NCI-H748 (cell line): ENCODE measurements at regions not wholly inside any gene's neighbourhood (a gene's known extent, or its start where the extent isn't known, plus 50 kb on each side); places are given as distances from the start of the nearest gene placed in this dataset.
A peak's percentile ranks its signal among the peaks of the same experiment; 100 is the strongest.

Source experiments
- DNase-seq: peaks from one replicate; lab custom pipeline; 2025; ENCODE audit not compliant: unreplicated experiment; lab: John Stamatoyannopoulos, UW

DNA sequence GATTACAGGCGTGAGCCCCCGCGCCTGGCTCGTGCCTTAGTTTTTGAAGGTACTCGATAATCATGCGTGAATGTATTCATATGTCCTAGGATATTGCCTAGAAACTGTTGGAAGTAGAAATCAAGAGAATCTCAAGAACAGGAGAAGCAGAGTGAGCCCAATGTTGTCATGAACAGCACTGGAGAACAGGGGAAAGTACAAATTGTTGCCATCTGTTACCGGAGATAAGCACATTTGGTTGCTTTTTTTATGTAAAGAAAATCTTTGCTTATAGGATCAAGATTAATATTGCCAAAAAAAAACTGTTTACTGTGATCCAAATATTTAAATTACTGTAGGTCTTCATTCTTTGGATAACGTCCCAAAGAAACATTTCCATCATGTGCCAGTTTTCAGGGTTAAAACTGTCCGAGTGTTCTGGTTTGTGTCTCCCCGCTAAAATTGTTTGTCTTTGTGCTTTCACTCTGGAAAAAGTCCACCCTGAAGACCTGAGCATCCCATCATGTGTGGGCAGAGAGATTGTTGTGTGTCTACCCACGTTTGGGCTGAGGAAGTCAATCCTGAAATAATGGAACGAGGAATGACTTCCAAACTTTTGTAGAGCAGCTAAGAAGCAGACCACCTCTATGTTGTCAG lies 95.7 kb upstream of the CELF2 start:
- DNase-seq = no peak

DNA sequence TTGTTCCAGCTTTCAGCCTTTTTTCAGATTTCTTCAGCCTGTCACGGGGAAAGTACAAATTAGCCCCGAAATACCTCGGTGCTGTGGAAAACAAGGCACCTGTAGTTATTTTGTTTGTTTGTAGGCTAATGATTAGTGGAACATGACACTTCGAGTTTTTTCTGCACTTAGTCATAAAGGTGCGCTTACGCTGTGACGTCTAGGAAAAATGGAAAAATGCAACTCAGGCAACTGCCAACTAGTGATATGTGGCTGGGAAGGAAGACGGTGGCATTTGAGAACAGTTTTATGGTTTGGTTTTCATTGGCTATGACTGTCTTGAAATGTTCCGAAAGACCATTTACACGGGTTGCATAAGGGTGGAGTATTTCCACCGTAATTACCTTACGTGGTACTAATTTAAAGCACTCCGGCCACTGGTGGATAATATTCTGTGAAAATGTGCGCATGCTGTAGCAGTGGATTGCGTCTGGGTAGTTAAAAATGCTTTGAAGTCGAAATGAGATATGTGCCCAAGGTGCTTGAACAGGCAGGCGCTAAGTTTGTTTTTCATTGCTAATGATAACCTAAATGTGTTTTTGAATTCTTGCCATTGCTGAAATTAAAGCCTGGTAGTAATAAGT lies 94.5 kb upstream of the CELF2 start:
- no peak for DNase-seq

DNA sequence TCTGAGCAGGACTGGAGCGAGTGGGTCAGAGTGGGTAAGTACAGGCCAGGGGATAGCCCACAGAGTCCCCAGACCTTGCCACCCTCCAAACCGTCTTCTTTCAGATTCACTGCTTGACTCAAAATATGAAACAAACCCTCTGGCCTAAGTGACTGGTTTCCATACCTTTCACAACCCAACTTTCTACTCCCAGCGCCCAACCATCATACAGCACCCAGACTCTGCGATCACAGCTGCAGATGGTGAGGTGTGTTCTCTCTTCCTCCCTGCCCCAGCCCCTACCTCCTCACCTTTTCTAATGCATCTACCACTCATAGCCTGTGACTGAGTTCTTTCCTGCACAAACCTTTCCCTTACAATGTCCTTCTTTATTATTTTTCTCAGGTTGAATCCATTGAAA lies 92.0 kb upstream of the CELF2 start:
- DNase-seq = no peak

DNA sequence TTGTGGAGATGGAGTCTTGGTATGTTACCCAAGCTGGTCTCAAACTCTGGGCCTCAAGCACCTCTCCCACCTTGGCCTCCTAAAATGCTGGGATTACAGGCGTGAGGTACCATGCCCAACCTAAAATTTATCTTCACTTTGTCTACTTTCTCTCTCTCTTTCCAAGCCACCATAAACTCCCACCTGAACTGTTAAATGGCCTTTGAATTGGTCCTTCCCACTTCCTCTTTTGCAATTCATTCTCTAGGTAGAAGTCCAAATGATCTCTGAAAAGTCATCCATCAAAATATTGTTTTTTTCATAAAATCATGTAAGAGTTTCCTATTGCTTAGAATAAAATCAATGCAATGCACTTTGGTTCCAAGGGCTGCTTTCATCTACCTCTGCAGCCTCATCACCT lies 90.1 kb upstream of the CELF2 start:
- no peak for DNase-seq

DNA sequence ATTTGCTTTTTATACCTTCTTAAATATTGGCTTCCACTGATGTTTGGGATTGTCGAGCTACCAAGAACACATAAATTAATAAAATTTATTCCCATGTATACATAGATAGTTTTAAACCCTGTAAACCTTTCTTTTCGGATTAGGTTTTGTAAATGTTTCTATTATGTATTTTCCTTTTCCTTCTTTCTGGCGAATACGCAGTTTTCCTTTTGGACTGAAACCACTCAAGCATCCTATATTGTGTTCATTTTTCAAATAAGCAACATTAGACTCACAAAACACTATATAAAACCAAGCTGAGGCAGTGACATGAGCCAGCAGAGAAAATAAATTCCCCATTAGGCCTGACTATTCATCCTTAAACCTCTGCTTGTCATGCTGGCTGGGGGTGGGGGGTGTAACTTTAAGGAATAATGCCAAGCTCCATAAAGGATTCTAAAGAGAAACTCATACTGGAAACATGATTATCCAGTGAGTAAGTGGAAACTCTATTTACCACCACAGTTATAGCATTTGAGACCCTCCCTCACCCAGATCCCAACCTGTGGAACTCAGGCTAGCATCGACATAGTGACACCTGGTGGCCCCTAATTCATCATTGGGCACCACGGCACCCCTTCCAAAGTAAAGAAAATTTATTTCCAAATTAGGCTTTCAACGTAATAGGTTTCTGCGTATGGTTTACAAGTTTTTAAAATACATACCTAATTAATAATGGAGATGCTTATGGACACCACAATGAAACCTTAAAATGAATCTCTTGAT lies 86.5 kb upstream of the CELF2 start:
- no peak for DNase-seq

DNA sequence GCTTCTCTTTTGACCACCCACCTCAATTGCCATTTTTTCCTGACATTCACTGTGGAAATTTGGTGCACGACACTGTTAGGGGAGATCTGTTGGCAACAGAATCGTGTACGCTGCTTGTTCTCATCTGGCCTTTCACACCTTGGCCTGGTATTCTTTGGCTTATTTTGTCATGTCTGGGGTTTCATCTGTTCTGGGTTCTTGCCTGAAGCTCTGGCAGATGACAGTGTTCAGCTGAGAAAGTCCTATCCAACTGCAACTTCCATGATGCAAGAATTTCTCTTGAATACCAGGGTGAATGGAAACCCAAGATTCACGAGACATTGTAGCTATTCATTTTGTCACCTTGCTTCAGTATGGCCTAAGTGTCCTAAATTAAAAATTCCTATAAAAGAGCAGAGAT lies 82.6 kb upstream of the CELF2 start:
- DNase-seq = no peak

DNA sequence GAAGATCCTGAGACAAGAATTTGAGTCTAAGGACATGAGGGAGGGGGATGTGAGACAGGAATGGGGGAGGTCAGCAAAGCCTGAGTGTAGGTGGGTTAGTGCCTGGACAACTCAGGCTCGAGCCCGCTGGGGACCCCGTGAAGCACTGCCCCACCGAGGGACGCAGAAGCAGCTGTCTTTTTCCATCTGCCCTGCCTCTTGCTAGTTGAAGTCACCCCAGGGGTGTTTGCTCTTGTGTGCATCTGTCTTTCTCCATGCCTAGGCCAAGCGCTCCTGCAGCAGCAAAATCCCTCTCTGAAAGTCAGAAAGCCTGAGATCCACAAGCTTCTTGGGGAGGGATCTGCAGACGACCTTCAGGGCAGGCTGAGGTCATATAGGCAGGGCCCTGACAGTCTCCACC lies 79.0 kb upstream of the CELF2 start:
- no peak for DNase-seq

DNA sequence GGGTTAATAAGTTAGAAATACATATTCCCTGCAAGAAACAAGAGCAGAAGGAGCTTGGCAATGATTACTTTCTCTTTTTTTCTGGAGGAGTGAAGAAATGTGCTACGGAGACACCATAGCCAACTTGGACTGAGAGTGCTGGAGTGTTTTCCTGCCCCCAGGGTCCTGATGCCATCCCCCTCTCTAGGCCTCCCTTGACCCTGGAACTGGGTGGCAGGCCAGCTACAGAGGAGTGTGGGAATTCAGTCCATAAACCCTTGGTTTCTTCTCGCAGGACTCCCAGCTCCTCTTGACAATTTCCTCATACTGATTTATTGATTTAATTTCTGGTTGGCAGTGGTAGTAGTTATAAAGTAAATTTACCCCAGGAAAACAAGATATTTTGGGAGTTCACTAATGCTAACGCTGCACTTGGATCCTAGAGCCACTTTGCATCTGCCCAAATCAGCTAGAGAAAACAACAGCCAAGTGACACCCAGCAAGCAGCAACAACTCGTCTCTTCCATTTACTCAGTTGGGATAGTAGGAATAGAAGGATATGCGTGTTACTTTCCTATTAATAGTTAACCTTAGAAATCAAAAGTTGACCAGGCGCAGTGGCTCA lies 76.4 kb upstream of the CELF2 start:
- DNase-seq = no peak

DNA sequence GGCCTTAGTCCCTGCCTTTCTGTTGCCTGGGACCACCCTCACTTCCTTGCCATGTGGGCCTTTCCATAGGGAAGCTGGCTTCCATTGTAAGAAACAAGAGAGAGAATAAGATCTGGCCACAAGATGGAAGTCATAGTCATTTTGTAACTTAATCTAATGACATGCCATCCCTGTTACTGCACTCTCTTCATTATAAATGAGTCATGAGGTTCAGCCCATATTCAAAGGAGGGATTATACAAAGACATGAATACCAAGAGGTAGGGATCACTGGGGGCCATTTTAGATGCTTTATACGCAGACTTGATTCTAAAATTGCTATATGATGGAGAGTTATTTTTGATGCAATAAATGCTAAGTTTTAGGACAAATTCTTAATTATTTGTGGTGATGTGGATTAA lies 75.2 kb upstream of the CELF2 start:
- no peak for DNase-seq

DNA sequence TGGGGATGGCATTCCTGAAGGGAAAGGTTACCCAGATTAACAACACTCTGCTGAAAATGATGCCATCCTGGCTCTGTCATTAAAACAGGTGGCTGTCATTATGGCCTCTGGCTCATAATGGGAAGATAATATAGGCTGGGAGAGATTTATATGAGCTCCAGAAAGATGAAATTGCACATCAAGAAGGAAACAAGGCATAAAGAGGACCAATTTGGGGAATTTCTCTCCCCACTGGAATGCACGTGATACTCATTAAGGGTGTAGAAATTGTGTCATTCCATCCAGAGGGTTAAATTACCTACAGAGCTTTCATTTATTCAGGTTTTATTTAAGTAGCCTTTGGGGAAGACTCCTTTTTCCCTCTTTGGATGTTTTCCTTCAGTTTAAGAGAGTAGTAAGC lies 71.6 kb upstream of the CELF2 start:
- no peak for DNase-seq

DNA sequence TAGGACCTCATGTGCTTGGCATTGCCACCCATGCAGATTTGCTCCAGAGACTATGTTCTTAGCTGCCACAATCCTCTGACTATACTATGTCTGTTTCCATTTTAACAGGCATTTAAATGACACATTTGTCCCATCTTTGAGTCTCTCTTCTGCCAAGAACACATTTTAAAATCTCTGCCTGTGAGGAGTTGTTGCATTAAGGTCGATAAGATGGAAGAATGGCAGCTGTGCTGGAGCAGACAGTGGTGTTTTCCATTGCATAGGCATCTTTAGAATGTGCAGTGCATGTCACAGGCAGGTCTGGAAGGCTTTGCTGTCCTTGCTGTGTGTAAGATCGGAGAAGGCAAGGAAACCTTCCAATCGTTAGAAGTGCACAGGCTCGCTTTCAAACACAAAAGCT lies 70.9 kb upstream of the CELF2 start:
- DNase-seq = no peak

DNA sequence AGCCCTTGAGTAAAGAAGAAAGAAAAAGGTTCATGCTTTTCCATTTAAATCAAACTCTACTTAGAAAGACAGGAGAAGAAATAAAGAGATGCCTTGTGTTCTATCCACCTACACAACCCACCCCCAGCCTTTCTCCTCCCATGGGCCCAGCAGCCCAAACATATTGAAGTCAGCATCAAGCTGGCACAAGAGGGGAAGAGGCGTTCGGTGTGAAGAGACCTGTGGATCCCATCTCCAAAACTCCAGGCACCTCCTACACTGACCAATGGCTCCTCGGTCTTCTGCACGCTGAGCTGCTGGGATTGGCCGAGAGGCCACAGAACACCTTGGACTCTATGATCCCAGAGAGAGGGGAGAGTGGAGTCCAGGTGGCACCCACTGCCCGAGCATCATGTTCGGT lies 66.0 kb upstream of the CELF2 start:
- no peak for DNase-seq

DNA sequence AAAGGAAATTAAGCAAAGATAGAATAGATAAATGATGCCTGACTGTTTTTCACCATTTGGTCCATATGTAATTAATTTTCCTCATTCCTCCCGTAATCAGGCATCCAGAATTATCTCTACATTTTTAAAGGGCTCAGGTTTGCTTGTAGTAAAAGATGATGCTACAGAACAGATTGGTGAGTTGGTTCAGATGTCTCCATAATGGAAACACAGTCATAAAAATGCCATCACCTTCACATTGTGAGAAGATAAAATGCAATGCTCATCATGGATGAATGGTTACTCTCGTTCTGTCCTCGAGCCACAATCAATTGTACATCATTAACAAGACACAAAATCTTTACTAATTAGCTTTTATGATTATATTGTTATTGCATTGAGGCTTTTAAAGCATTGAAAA lies 64.9 kb upstream of the CELF2 start:
- no peak for DNase-seq

DNA sequence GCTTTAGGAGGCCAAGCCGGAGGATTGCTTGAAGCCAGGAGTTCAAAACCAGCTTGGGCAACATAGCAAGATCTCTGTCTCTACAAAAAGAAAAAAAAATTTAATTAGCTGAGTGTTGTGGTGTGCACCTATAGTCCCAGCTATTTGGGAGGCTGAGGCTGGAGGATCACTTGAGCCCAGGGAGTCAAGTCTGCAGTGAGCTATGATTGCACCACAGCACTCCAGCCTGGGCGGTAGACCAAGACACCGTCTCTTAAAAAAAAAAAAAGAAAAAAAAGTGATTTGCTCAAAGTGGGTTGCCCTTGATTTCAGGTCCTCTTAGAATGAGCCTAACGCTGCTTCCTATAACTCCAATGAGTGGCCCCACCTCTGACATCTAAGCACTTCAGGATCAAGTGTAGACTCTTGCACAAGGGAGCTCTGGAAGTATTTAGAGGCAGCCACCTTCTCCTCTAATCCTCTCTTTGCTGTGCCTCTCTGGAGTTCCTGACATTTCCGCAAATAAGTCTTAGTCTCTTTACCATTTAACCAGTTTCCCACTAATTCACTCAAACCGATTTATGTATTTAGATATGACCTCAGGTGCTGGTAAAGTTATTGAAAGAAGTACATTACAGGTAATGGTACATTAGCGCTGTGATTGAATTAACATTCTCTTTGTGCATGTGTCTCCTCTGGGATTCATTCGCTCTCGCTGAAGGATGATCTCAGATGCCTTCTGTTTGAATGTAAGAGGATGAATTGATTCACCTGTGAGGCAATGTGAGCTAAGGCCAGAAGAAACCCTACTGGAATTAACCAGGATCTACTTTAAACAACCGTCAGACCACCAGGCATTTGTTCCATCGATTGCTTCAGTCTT lies 60.8 kb upstream of the CELF2 start:
- no peak for DNase-seq

DNA sequence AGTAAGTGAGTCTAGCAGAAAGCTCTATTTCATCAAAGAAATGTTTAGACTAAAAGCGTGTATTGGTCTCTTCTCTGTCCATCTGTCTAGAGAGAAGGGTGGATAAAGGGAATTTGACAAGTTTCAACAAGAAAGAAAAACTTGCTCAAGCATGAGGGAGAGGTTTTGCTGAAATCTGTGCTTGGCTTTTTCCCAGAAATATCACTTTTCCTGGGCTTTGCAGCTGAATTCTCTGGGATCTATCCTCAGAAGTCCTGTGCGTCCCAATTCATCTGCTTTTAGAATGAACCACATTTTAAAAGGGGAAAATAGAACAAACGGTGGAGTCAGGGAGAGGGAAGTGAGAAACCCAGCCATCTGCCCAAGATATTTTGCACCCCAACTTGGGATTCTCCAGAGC lies 59.6 kb upstream of the CELF2 start:
- DNase-seq = no peak

DNA sequence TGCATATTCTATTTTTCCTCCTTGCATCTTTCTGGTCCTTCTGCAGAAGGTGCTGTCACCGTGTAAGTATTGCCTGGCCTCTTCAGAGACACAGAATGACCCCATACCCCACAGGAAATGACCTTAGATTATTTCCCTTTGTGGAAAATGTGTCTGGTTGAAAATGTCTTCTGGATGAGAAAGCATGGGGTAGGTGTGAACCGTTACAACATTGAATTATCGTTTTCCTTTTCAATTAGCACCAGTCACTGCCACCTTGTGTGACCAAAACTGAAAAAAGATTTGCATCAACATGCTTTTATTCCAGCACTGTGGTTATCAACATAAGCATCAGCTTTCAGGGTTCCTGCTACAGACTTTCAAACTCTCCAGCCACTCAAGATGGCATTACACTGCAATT lies 58.0 kb upstream of the CELF2 start:
- DNase-seq = no peak

DNA sequence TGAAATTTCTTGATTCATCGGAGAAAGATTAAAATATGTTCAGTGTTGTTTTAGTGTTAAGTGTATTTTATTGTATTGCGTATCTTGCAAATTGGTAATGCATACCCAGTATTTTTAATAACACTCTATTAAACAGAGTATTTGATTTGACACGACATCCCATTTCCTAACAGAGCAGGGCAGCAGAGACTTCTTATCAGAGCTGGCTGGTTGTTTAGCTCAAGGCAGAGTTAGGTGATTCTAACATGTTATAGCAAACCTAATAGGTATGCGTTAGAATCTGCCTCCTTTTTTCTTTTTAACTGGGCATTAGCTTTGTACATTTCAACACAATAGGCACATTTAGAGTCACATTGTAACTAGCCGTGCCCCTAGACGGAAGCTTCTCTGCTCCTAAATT lies 57.1 kb upstream of the CELF2 start:
- DNase-seq = no peak

DNA sequence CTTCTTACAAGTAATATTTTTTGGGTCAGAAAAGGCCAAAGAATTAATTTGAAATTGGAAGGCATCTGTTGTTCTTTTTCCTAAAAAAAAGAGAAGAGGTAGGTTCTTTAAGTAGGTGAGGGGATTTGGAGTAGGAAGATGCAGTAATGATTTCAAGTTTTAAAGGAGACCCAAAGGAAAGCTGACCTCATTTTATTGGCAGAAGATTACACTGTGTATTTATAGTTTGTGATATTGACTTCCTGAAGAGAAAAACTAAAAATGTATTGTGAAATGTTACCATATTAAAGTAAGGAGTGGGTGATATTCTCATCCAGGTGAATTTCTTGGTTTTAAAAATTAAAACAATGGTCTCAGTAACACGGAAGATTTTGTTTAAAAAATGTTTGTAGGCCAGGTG lies 56.6 kb upstream of the CELF2 start:
- DNase-seq = no peak

DNA sequence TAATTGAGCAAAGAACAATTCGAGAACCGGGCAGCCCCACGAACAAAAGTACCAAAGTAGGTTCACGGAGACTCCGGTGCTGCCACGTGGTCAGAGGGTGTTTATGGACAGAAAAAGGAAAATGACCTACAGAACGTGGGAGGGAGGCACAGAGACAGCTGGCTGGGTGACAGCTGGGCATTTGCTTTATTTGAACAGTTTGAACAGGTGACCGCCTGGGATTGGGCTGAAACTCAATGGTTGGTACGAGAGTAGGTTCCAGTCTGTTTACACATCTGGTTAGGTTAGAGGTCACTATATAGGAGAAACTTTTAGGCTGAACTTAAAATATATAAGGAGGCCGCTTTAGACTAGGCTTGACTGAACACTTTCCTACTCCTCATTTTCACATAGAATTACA lies 50.6 kb upstream of the CELF2 start:
- DNase-seq = peak; percentile 20

DNA sequence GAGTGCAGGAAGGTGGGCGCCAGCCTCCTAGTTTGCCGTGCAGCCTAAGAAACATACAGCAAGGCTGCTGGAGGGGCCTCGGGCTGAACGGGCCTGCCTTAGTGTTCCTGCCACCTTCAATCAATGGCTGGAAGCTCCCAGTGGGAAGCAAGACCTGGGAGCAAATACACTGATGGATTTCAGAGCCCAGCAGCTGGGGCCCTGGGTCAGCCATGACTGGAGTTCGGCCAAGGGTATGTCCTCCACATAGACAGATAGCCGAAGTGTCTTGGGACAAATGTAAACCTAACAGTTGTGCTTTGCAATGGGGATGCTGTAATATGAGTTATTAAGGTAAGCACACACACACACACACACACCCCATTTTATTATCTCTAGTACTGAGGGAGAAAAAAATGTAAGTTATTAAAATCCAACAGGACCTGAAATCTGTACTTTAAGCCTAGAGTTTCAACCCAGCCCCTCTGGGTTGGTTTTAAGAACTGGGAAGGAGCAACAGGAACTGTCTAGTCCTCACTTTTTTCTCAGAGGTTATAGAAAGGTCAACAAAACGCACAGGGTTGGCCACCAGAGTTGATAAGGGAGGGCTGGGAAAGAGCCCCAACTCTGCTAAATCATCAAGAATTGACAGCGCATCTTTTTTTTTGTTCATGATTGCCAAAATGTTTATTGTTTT lies 50.0 kb upstream of the CELF2 start:
- no peak for DNase-seq
